ENCODE measurements at regions not wholly inside any gene's neighbourhood (a gene's known extent, or its start where the extent isn't known, plus 50 kb on each side); places are given as distances from the start of the nearest gene placed in this dataset.

DNA sequence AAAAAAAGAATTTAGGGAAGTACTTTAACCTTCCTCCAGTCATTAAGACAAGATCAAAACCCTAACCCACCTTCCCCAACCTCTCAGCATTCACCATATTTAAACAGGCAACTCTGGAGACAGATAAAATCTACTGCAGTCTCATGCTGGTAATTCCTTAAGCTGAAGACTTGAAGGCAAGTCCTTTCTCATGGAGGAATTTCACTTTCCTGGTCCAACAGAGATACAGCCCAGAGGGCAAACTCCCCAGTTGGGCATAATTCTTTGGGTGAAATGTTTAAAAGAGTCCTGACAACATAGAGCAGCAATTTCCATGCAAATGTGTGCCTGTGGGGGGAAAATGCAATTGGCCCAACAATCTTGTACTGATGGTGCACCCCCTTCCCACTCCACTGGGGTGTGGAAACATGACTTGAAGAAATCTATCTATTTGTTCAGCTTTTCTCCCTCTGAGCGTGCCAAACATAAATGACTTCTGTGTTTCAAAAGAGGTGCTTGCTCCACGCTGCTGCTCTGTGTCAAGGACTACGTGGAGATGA is 131.8 kb upstream of the HNRNPA3 start:
- Histone ChIP-seq H3K4me3 (ENCODE audit: low read length) (no peak overlapping the region), H3K27me3 (ENCODE audit: control insufficient read depth, insufficient read depth, low read length) (no peaks in the 10 kb centered on the region), H3K27ac (ENCODE audit: low read length) (no peak overlapping the region), H3K4me1 (ENCODE audit: control insufficient read depth, insufficient read depth, low read length) (no peaks in the 10 kb centered on the region), H3K36me3 (ENCODE audit: control insufficient read depth, insufficient read depth, low read length) (no peaks in the 10 kb centered on the region), H3K9me3 (replicated peaks; ENCODE audit: control insufficient read depth, low read depth, low read length) (no peaks in the 10 kb centered on the region)
- DNase-seq, result no peak
- WGBS (ENCODE audit: insufficient coverage), result 93% methylated on average over 2 of the region's 3 CpGs

DNA sequence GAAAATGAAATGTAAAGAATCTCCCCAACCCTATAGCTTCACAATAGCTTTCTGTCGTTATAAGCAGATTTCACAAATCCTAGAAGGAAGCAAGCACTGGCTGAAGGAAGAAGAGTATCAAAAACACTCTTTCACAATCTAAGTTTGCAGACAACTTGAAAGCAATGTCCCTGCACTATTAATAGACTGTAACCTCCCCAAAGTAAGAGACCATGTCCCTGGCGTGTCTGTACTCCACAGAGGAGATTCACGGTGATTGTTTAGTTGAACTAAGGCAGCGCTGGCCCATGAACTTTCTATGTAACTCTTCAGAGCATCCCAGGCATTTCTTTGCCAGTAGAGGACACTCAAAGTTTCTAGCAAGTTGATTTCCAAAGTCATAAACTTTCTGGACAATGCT is 128.0 kb upstream of the HNRNPA3 start:
- Histone ChIP-seq H3K4me3 (ENCODE audit: low read length) (no peak overlapping the region), H3K27ac (ENCODE audit: low read length) (no peak overlapping the region), H3K9me3 (replicated peaks; ENCODE audit: control insufficient read depth, low read depth, low read length) (no peaks in the 10 kb centered on the region), H3K27me3 (ENCODE audit: control insufficient read depth, insufficient read depth, low read length) (no peaks in the 10 kb centered on the region), H3K4me1 (ENCODE audit: control insufficient read depth, insufficient read depth, low read length) (no peaks in the 10 kb centered on the region), H3K36me3 (ENCODE audit: control insufficient read depth, insufficient read depth, low read length) (no peaks in the 10 kb centered on the region)
- DNase-seq, result no peak
- WGBS (ENCODE audit: insufficient coverage), result no CpG with 5 or more reads among the region's 4 CpGs

DNA sequence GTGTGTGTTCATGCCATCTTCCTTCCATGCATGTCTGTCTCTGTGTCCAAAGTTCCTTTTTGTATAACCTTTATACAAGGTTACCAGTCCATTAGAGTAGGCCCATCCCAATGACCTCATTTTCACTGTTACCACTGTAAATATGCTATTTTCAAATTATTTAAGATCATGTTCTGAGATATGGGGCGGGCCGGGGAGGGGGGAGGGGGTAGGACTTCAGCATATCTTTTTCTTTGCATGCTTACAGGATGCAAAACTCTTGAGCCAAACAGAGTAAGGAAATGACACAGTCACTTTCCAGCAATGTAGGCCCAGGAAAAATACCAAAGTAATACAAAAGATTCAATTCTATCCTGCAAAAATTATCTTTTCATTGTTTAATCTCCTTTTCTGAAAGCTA is 124.1 kb upstream of the HNRNPA3 start:
- H3K27me3 ChIP-seq (ENCODE audit: control insufficient read depth, insufficient read depth, low read length), result no peaks in the 10 kb centered on the region
- no peak overlapping the region for H3K27ac ChIP-seq (ENCODE audit: low read length)
- H3K4me3 ChIP-seq (ENCODE audit: low read length), result no peak overlapping the region
- H3K9me3 ChIP-seq (replicated peaks; ENCODE audit: control insufficient read depth, low read depth, low read length), result no peaks in the 10 kb centered on the region
- H3K36me3 ChIP-seq (ENCODE audit: control insufficient read depth, insufficient read depth, low read length), result no peaks in the 10 kb centered on the region
- no CpG with 5 or more reads among the region's 2 CpGs for WGBS (ENCODE audit: insufficient coverage)
- no peak for DNase-seq
- H3K4me1 ChIP-seq (ENCODE audit: control insufficient read depth, insufficient read depth, low read length), result no peaks in the 10 kb centered on the region

DNA sequence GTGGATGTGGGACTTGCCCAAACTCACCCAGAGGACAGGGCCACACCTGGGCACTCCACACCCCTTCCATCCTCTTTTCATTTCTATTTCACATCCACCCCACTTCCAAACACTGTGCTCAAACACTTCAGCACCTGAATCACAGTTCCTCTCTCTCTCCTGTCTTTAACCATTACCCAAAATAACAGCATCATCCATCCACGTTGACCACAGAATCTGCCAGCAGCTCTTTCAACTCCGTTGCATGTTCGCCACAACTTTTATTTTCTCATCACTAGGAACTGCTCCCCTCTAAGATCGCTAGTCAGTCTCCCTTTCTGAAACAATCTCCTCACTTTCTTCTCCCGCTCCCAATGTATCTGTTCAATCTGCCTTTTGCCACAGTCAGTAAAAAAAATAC is 121.6 kb upstream of the HNRNPA3 start:
- H3K9me3 ChIP-seq (replicated peaks; ENCODE audit: control insufficient read depth, low read depth, low read length), result no peaks in the 10 kb centered on the region
- H3K27me3 ChIP-seq (ENCODE audit: control insufficient read depth, insufficient read depth, low read length), result no peaks in the 10 kb centered on the region
- no peaks in the 10 kb centered on the region for H3K36me3 ChIP-seq (ENCODE audit: control insufficient read depth, insufficient read depth, low read length)
- H3K27ac ChIP-seq (ENCODE audit: low read length), result no peak overlapping the region
- DNase-seq, result no peak
- H3K4me3 ChIP-seq (ENCODE audit: low read length), result no peak overlapping the region
- H3K4me1 ChIP-seq (ENCODE audit: control insufficient read depth, insufficient read depth, low read length), result no peaks in the 10 kb centered on the region
- WGBS (ENCODE audit: insufficient coverage), result 73% methylated on average over 3 of the region's 5 CpGs

DNA sequence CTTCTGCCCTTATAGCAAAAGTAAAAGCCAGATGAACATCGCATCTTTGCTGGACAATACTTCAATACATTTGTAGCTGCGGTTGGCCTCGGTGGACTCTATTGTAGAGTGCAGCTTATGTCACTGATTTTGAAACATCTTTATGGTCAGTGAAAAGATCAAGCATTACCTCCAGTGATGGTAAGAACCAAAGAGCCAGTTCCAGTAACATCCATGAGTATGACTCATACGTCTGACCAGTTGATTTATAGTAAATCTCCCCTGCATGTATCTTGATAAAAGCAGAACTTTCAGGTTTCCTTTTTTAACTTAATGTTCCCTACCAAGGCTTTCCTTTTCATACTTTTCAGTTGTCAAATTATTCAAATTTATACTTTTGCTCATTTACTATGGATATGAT is 119.2 kb upstream of the HNRNPA3 start:
- WGBS (ENCODE audit: insufficient coverage), result no CpG with 5 or more reads among the region's 4 CpGs
- no peaks in the 10 kb centered on the region for H3K9me3 ChIP-seq (replicated peaks; ENCODE audit: control insufficient read depth, low read depth, low read length)
- H3K4me3 ChIP-seq (ENCODE audit: low read length), result no peak overlapping the region
- no peaks in the 10 kb centered on the region for H3K36me3 ChIP-seq (ENCODE audit: control insufficient read depth, insufficient read depth, low read length)
- no peak overlapping the region for H3K27ac ChIP-seq (ENCODE audit: low read length)
- no peaks in the 10 kb centered on the region for H3K4me1 ChIP-seq (ENCODE audit: control insufficient read depth, insufficient read depth, low read length)
- no peaks in the 10 kb centered on the region for H3K27me3 ChIP-seq (ENCODE audit: control insufficient read depth, insufficient read depth, low read length)
- DNase-seq, result no peak

DNA sequence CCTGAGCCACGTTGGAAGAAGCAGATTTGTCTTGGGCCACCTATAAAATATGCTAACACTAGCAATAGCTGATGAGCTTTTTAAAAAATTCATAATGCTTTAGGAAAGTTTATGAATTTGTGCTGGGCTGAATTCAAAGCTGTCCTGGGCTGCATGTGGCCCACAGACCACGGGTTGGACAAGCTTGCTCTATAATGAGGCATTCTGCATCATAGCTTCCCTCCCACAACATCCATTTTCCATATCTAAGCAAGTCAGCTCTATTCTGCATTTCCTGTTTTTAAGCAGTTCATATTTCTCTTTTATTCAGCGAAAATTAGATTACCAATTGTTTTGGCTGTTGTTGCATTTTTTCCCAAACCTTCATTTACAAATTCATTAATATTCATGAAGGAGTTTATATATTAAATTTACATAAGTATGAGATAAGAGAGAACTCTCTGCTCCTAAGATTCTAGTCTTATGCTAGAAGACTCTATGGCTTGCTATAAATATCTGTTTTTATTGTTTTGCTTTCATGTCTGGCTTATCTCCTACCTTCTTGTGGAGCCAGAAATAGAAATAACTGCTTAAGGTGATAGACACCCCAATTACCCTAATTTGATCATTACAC is 114.5 kb upstream of the HNRNPA3 start:
- Histone ChIP-seq H3K27ac (ENCODE audit: low read length) (no peak overlapping the region), H3K36me3 (ENCODE audit: control insufficient read depth, insufficient read depth, low read length) (no peaks in the 10 kb centered on the region), H3K27me3 (ENCODE audit: control insufficient read depth, insufficient read depth, low read length) (no peaks in the 10 kb centered on the region), H3K9me3 (replicated peaks; ENCODE audit: control insufficient read depth, low read depth, low read length) (peaks cover 2% of the 10 kb centered on the region), H3K4me3 (ENCODE audit: low read length) (no peak overlapping the region), H3K4me1 (ENCODE audit: control insufficient read depth, insufficient read depth, low read length) (no peaks in the 10 kb centered on the region)
- WGBS (ENCODE audit: insufficient coverage), result no CpG with 5 or more reads among the region's 3 CpGs
- DNase-seq, result no peak

DNA sequence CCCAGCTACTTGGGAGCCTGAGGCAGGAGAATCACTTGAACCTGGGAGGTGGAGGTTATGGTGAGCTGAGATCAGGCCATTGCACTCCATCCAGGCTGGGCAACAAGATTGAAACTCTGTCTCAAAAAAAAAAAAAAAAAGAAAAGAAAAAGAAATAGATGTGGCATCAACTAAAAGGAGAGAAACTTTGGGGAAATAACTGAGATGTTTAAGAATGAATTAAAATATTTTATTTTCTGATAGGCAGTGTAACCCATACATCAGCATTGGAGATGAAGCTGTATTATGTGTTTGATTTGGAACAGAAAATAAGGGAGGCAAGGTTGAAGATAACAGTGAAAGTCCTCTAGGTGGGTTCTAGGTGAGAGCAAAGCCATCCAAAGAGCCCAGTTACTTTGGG is 110.7 kb upstream of the HNRNPA3 start:
- no peaks in the 10 kb centered on the region for H3K27me3 ChIP-seq (ENCODE audit: control insufficient read depth, insufficient read depth, low read length)

DNA sequence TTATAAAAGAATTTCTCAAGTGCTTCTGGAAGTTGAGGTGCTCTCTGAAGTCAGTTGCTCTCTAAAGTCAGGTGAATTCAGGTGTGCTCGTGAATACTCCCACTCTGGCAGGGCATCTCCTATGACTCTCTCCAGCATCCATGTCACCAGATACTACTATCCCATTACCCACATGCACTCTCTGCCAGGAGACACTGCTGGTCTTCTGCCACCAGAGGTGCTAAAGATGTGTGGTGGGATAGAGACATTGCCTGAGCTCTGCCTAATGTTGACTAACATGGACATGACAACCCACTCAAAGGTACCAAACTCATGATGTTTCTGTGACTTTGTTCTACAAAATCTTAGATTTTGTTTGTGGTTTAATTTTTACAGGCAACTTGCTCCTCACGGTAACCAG is 106.4 kb upstream of the HNRNPA3 start:
- Histone ChIP-seq H3K36me3 (ENCODE audit: control insufficient read depth, insufficient read depth, low read length) (no peaks in the 10 kb centered on the region), H3K4me3 (ENCODE audit: low read length) (no peak overlapping the region), H3K27me3 (ENCODE audit: control insufficient read depth, insufficient read depth, low read length) (no peaks in the 10 kb centered on the region), H3K4me1 (ENCODE audit: control insufficient read depth, insufficient read depth, low read length) (no peaks in the 10 kb centered on the region), H3K27ac (ENCODE audit: low read length) (no peak overlapping the region), H3K9me3 (replicated peaks; ENCODE audit: control insufficient read depth, low read depth, low read length) (peaks cover 2% of the 10 kb centered on the region)
- WGBS (ENCODE audit: insufficient coverage), result no CpG with 5 or more reads among the region's 2 CpGs
- no peak for DNase-seq

More for the DNA sequence above, 110.7 kb upstream of the HNRNPA3 start:
- Histone ChIP-seq H3K9me3 (replicated peaks; ENCODE audit: control insufficient read depth, low read depth, low read length) (peaks cover 2% of the 10 kb centered on the region), H3K36me3 (ENCODE audit: control insufficient read depth, insufficient read depth, low read length) (no peaks in the 10 kb centered on the region), H3K27ac (ENCODE audit: low read length) (no peak overlapping the region), H3K4me1 (ENCODE audit: control insufficient read depth, insufficient read depth, low read length) (no peaks in the 10 kb centered on the region), H3K4me3 (ENCODE audit: low read length) (no peak overlapping the region)
- no peak for DNase-seq

DNA sequence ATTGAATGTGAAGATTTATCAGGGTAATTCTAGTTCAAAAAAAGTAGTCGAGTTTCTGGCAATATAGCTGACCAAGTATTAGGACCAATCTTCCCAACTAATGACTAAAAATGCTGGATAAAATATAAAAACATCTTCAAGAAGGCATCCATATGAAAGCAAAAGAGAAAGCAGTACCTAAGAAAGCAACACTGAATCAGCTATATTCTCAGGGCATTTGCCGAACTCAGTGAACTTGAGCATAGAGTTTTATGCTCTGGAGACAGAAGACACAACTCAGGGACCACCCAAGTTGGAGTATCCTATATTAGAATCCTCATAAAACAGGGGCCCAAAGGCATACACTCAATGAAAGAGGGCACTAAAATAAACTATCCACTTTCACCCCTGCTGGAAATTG is 103.7 kb upstream of the HNRNPA3 start:
- Histone ChIP-seq H3K4me3 (ENCODE audit: low read length) (no peak overlapping the region), H3K4me1 (ENCODE audit: control insufficient read depth, insufficient read depth, low read length) (no peaks in the 10 kb centered on the region), H3K36me3 (ENCODE audit: control insufficient read depth, insufficient read depth, low read length) (no peaks in the 10 kb centered on the region), H3K9me3 (replicated peaks; ENCODE audit: control insufficient read depth, low read depth, low read length) (no peaks in the 10 kb centered on the region), H3K27me3 (ENCODE audit: control insufficient read depth, insufficient read depth, low read length) (no peaks in the 10 kb centered on the region), H3K27ac (ENCODE audit: low read length) (no peak overlapping the region)
- WGBS (ENCODE audit: insufficient coverage), result no CpG with 5 or more reads among the region's 2 CpGs
- DNase-seq, result no peak

DNA sequence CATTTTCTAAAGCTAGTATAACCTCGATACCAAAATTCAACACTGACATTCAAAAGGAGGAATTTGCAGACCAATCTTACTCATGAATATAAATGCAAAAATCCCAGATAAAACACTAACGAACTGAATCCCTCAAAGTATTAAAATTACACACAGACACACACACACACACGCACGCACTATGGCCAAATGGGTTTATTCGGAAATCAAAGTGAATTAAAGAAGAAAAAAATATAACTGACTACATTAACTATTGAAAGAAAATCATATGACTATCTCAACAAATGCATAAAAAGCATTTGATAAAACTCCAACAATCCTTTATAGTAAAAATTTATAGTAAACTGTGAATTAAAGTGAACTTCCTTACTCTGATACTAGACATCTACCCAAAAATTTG is 97.9 kb upstream of the HNRNPA3 start:
- Histone ChIP-seq H3K27me3 (ENCODE audit: control insufficient read depth, insufficient read depth, low read length) (no peaks in the 10 kb centered on the region), H3K36me3 (ENCODE audit: control insufficient read depth, insufficient read depth, low read length) (no peaks in the 10 kb centered on the region), H3K9me3 (replicated peaks; ENCODE audit: control insufficient read depth, low read depth, low read length) (no peaks in the 10 kb centered on the region), H3K4me3 (ENCODE audit: low read length) (no peak overlapping the region), H3K27ac (ENCODE audit: low read length) (no peak overlapping the region), H3K4me1 (ENCODE audit: control insufficient read depth, insufficient read depth, low read length) (no peaks in the 10 kb centered on the region)
- no CpG with 5 or more reads among the region's 5 CpGs for WGBS (ENCODE audit: insufficient coverage)
- DNase-seq, result no peak

DNA sequence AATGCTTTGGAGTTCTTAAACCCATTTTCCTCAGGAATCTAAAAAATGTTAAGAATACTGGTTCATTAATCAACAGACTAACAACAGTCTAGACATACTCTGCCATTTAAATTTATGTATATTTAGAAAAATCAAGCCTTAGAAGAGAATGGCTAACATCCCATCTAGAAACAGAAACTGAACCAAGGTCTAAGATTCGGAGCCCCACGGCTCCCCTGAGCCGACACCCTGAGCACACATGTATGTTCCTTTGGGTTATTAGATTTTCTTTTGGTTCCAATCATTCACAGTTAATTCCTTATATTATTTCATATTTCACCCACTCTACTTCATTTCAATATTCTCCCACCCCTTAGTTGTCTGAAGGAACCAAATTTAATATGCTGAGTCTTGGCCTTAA is 94.8 kb upstream of the HNRNPA3 start:
- no peak overlapping the region for H3K27ac ChIP-seq (ENCODE audit: low read length)
- H3K4me3 ChIP-seq (ENCODE audit: low read length), result no peak overlapping the region
- no peaks in the 10 kb centered on the region for H3K36me3 ChIP-seq (ENCODE audit: control insufficient read depth, insufficient read depth, low read length)
- WGBS (ENCODE audit: insufficient coverage), result no CpG with 5 or more reads among the region's 3 CpGs
- no peak for DNase-seq
- no peaks in the 10 kb centered on the region for H3K9me3 ChIP-seq (replicated peaks; ENCODE audit: control insufficient read depth, low read depth, low read length)
- H3K27me3 ChIP-seq (ENCODE audit: control insufficient read depth, insufficient read depth, low read length), result no peaks in the 10 kb centered on the region
- H3K4me1 ChIP-seq (ENCODE audit: control insufficient read depth, insufficient read depth, low read length), result no peaks in the 10 kb centered on the region
